ENCODE measurements at regions not wholly inside any gene's neighbourhood (a gene's known extent, or its start where the extent isn't known, plus 50 kb on each side); places are given as distances from the start of the nearest gene placed in this dataset.
"Not testable (repeated sequence)": the region's sequence is repeated elsewhere in the genome, so short reads cannot be mapped to it uniquely, and the experiment has no call there.

DNA sequence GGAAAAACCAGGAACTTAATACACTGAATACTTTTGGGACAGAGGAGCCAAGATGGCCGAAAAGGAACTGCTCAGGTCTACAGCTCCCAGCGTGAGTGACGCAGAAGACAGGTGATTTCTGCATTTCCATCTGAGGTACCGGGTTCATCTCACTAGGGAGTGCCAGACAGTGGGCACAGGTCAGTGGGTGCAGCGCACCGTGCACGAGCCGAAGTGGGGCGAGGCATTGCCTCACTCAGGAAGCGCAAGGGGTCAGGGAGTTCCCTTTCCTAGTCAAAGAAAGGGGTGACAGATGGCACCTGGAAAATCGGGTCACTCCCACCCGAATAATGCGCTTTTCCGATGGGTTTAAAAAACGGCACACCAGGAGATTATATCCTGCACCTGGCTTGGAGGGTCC, 605.4 kb downstream of the DTWD2 start:
- TF ChIP-seq POLR2A, POLR2AphosphoS5 (IDR thresholded peaks at IDR 0.05): not testable (repeated sequence)

All from spleen (tissue), 3 donors.